Breast epithelium (tissue), 4 donors: ENCODE measurements at regions not wholly inside any gene's neighbourhood (a gene's known extent, or its start where the extent isn't known, plus 50 kb on each side); places are given as distances from the start of the nearest gene placed in this dataset.

Experiments used
- DNase-seq, 2 donors: peaks; one replicate each; pipeline ENCODE4 v3.0.0-alpha.2; 2019; ENCODE audit warnings: low spot score in 2 of 2
- H3K27ac ChIP-seq, 2 donors: fragments of 200-600 bp; sonication (generic) in 1 of 2; one replicate each; pipeline ENCODE4 v1.5.1; 2016 to 2019; ENCODE audit warnings: mild to moderate bottlenecking in 1 of 2
- H3K27me3 ChIP-seq, 2 donors: fragments of 200-600 bp; sonication (generic) in 1 of 2; one replicate each; pipeline versions ENCODE4 v1.5.1 to v1.6.0; 2017 to 2019; ENCODE audit warnings: control low read depth in 1 of 2, mild to moderate bottlenecking in 1 of 2
- H3K36me3 ChIP-seq: fragments of 200-600 bp; one replicate; pipeline ENCODE4 v1.5.1; 2019
- H3K4me1 ChIP-seq, 2 donors: fragments of 200-600 bp; sonication (generic); one replicate each; pipeline ENCODE4 v1.5.1; 2016 to 2019; ENCODE audit warnings: control low read depth in 1 of 2
- H3K4me3 ChIP-seq, 3 donors: fragments of 200-600 bp; sonication (generic); 1 replicate in 2 of 3; 2 replicates in 1 of 3; pipeline ENCODE4 v1.5.1; 2016 to 2019; ENCODE audit warnings: mild to moderate bottlenecking in 3 of 3, moderate library complexity in 2 of 3
- H3K9me3 ChIP-seq, 2 donors: fragments of 200-600 bp; sonication (generic) in 1 of 2; one replicate each; pipeline ENCODE4 v1.5.1; 2016 to 2019; ENCODE audit warnings: control low read depth in 1 of 2
- POLR2A ChIP-seq: fragments of 450-650 bp; IDR thresholded peaks from one replicate; pipeline ENCODE4 v1.6.1; 2016; ENCODE audit warnings: antibody characterized with exemption, mild to moderate bottlenecking, moderate library complexity
- POLR2AphosphoS5 ChIP-seq, 3 donors: sonication (generic); formaldehyde crosslinking; IDR thresholded peaks; one replicate each; pipeline ENCODE4 v1.6.1; 2017; ENCODE audit warnings: antibody characterized with exemption in 3 of 3
- intact Hi-C: fragments of 100-400 bp; cut with DNase I; formaldehyde crosslinking; loops from one replicate; pipeline ENCODE4 v1.15.1; 2023; ENCODE audit warnings: low total_unique reads
- TF ChIP-seq, protein P1 (sequence below), 3 donors: fragments of 450-650 bp; IDR thresholded peaks; one replicate each; pipeline ENCODE4 v1.5.1; 2016 to 2017; ENCODE audit warnings: antibody characterized with exemption in 3 of 3, mild to moderate bottlenecking in 3 of 3, moderate library complexity in 3 of 3

GRCh38 chr5:42274913-42275312, 148.3 kb upstream of the GHR start:
- DNase-seq, result no peak
- H3K4me1 ChIP-seq, result no peaks in the 10 kb centered on the region
- H3K27me3 ChIP-seq, result no peaks in the 10 kb centered on the region
- H3K9me3 ChIP-seq, result no peaks in the 10 kb centered on the region
- intact Hi-C loops, result no loop called here
- H3K4me3 ChIP-seq, result no peak overlapping the region
- TF ChIP-seq, protein P1, sequence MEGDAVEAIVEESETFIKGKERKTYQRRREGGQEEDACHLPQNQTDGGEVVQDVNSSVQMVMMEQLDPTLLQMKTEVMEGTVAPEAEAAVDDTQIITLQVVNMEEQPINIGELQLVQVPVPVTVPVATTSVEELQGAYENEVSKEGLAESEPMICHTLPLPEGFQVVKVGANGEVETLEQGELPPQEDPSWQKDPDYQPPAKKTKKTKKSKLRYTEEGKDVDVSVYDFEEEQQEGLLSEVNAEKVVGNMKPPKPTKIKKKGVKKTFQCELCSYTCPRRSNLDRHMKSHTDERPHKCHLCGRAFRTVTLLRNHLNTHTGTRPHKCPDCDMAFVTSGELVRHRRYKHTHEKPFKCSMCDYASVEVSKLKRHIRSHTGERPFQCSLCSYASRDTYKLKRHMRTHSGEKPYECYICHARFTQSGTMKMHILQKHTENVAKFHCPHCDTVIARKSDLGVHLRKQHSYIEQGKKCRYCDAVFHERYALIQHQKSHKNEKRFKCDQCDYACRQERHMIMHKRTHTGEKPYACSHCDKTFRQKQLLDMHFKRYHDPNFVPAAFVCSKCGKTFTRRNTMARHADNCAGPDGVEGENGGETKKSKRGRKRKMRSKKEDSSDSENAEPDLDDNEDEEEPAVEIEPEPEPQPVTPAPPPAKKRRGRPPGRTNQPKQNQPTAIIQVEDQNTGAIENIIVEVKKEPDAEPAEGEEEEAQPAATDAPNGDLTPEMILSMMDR (IDR thresholded peaks at IDR 0.05), result no peak
- TF ChIP-seq POLR2AphosphoS5 (IDR thresholded peaks at IDR 0.05) (no peak), POLR2A (no peak)
- H3K36me3 ChIP-seq, result no peaks in the 10 kb centered on the region
- no peak overlapping the region for H3K27ac ChIP-seq

DNA sequence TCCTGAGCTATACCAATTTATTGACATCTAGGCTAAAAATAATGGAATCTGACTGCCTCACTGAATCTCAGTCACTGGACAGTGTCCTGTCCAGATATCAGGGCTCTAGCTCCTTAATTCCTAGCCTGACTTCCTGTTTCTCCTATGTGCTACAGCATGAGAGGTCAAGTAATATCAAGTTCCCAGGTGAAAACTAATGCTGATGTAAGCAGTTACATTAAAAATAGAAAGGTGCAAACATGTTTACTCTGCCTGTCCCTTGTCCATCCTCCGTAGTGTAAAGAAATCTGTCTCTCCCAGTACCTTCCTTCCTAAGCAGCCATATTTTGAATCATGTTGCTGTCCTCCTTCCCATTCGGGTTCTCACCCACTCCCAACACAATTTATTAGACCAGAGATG, 145.9 kb upstream of the GHR start:
- H3K9me3 ChIP-seq, result no peaks in the 10 kb centered on the region
- no peaks in the 10 kb centered on the region for H3K4me1 ChIP-seq
- TF ChIP-seq POLR2AphosphoS5 (IDR thresholded peaks at IDR 0.05) (no peak), POLR2A (no peak)
- TF ChIP-seq, protein P1 (IDR thresholded peaks at IDR 0.05), result no peak
- no peak overlapping the region for H3K4me3 ChIP-seq
- H3K36me3 ChIP-seq, result no peaks in the 10 kb centered on the region
- no peak overlapping the region for H3K27ac ChIP-seq
- intact Hi-C loops, result no loop called here
- DNase-seq, result no peak
- H3K27me3 ChIP-seq, result no peaks in the 10 kb centered on the region

DNA sequence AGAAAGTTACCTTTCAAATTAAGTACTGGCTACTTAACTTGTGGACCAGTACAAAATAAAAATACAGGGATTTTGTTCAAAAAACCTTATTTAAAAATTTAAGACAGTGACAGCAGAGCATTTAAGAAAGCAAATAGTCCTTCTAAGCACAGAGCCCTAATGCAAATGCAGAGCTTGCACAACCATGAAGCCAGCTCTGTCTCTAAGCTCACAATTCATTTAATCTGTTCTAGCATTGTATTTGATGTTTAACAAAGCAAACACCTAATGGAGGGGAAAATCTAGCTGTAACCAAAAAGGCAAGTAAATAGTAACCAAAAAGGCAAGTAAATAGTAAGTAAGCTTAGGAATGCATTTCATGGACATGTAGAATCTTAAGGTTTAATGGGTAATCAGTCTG, 138.7 kb upstream of the GHR start:
- intact Hi-C loops, result no loop called here
- TF ChIP-seq POLR2AphosphoS5 (IDR thresholded peaks at IDR 0.05) (no peak), POLR2A (no peak)
- TF ChIP-seq, protein P1 (IDR thresholded peaks at IDR 0.05), result no peak

DNA sequence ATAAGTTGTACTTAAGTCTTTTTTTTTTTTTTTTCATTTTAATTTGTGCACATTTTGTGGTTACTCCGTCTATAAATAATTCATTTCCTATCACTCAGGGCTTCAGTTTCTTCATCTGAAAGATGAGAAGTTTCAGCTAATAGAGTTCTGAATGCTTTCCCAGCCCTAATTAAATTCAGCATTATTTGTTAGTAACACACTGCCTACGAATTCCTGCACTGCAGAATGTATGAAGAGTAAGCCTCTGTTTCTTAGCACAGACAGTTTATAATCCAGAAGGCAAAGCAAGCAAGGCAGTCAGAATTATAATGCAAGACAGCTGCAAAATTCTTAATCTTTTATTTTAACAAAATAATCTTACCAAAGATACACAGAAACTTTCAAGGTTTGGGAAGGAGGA, 138.0 kb upstream of the GHR start:
- Histone ChIP-seq H3K9me3 (no peaks in the 10 kb centered on the region), H3K4me3 (no peak overlapping the region), H3K4me1 (no peaks in the 10 kb centered on the region), H3K27ac (no peak overlapping the region), H3K36me3 (no peaks in the 10 kb centered on the region), H3K27me3 (no peaks in the 10 kb centered on the region)
- no peak for DNase-seq
- intact Hi-C loops, result no loop called here
- TF ChIP-seq, protein P1 (IDR thresholded peaks at IDR 0.05), result no peak
- no peak for TF ChIP-seq POLR2A
- no peak for TF ChIP-seq POLR2AphosphoS5 (IDR thresholded peaks at IDR 0.05)

More for the DNA sequence above, 138.7 kb upstream of the GHR start:
- no peaks in the 10 kb centered on the region for H3K27me3 ChIP-seq
- no peak overlapping the region for H3K4me3 ChIP-seq
- H3K27ac ChIP-seq, result no peak overlapping the region
- no peaks in the 10 kb centered on the region for H3K9me3 ChIP-seq
- no peaks in the 10 kb centered on the region for H3K4me1 ChIP-seq
- no peaks in the 10 kb centered on the region for H3K36me3 ChIP-seq
- DNase-seq, result no peak

DNA sequence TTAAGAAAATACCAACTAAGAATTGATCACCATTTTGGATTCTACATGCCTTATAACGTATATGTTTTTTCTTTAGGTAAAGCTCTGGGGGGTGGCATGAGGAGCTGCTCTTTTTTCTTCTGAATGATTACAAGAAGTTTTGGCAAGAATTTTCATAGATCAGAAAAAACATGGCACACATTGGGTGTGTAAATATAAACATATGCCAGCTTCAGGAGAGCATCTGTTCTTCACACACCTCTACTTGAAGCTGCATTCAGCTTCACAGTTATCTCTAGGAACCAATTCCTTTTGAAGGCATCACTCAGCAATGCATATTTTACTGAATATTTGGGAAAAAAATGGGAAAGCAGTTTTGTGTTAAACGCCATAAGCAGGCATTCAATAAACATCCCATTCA, 122.7 kb upstream of the GHR start:
- Histone ChIP-seq H3K9me3 (no peaks in the 10 kb centered on the region), H3K27ac (no peak overlapping the region), H3K27me3 (no peaks in the 10 kb centered on the region), H3K4me3 (no peak overlapping the region), H3K36me3 (no peaks in the 10 kb centered on the region), H3K4me1 (no peaks in the 10 kb centered on the region)
- TF ChIP-seq, protein P1 (IDR thresholded peaks at IDR 0.05), result no peak
- TF ChIP-seq POLR2AphosphoS5 (IDR thresholded peaks at IDR 0.05) (no peak), POLR2A (no peak)
- intact Hi-C loops, result no loop called here
- no peak for DNase-seq
